ENCODE measurements at regions not wholly inside any gene's neighbourhood (a gene's known extent, or its start where the extent isn't known, plus 50 kb on each side); places are given as distances from the start of the nearest gene placed in this dataset.

- intact Hi-C loops (cut with DNase I): no loop called here
- Histone ChIP-seq H3K27me3 (peaks cover 0 to 3% (median 0%) of the 10 kb centered on the region in 4 donors), H3K4me3 (no peak overlapping the region), H3K36me3 (no peaks in the 10 kb centered on the region), H3K27ac (no peak overlapping the region), H3K4me1 (no peaks in the 10 kb centered on the region), H3K9me3 (no peaks in the 10 kb centered on the region)
- no peak for DNase-seq
- 33 to 42% methylated on average over 4 of the region's 4 CpGs for WGBS, 2 donors
- TF ChIP-seq, protein P1, sequence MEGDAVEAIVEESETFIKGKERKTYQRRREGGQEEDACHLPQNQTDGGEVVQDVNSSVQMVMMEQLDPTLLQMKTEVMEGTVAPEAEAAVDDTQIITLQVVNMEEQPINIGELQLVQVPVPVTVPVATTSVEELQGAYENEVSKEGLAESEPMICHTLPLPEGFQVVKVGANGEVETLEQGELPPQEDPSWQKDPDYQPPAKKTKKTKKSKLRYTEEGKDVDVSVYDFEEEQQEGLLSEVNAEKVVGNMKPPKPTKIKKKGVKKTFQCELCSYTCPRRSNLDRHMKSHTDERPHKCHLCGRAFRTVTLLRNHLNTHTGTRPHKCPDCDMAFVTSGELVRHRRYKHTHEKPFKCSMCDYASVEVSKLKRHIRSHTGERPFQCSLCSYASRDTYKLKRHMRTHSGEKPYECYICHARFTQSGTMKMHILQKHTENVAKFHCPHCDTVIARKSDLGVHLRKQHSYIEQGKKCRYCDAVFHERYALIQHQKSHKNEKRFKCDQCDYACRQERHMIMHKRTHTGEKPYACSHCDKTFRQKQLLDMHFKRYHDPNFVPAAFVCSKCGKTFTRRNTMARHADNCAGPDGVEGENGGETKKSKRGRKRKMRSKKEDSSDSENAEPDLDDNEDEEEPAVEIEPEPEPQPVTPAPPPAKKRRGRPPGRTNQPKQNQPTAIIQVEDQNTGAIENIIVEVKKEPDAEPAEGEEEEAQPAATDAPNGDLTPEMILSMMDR (IDR thresholded peaks at IDR 0.05): no peak
- no peak for FAIRE-seq
- peak in 1 of 4 donors; percentile 48 for ATAC-seq
These were observed 524.2 kb upstream of the EEF2KMT start for GRCh38 chr16:5621826-5622225.

DNA sequence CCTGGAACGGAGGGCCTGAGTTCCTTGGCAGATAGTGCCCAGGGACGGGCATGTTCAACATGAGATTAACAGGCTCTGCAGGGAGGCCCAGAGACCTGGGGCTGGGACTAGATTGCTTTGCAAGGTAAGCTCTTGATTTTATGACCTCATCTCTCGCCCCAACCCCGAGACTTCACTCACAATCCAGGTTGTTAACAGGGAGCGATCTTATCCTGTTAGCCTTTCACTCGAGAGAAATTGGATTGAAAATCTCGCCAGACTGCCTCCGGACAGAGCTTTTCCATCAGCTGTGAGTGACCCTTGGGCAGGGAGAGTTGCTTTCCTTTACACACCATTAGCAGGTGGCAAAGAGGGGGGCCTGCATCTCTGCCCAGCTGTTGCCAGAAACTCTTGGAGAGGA, 521.7 kb upstream of the EEF2KMT start:
- intact Hi-C loops (cut with DNase I): no loop called here
- TF ChIP-seq, protein P1 (IDR thresholded peaks at IDR 0.05): no peak

DNA sequence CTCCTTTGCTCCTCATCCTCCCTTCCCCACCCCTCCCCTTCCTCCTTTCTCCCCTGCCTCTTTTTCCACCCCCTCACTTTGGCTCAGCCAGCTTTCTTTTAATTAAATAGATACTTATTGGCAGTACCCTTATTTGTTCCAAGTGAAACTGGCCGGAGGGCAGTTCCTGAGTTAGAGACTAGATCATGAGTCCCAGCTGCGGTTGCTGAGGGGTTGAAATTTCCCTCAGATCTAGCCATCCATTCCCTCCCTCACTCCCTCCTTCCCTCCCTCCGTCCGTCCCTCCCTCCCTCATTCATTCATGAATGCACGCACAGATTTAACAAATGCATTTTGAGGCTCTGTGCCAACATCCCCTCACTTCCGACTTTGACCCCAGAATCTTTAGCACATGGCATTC, 519.2 kb upstream of the EEF2KMT start:
- no peak for FAIRE-seq
- H3K4me1 ChIP-seq: no peaks in the 10 kb centered on the region
- no peak overlapping the region for H3K4me3 ChIP-seq
- no peak for DNase-seq
- H3K27me3 ChIP-seq: peaks cover 0 to 3% (median 0%) of the 10 kb centered on the region in 4 donors
- TF ChIP-seq, protein P1 (IDR thresholded peaks at IDR 0.05): no peak
- no peaks in the 10 kb centered on the region for H3K36me3 ChIP-seq
- 19 to 32% methylated on average over 6 of the region's 6 CpGs for WGBS, 2 donors
- no peak overlapping the region for H3K27ac ChIP-seq
- no peaks in the 10 kb centered on the region for H3K9me3 ChIP-seq
- ATAC-seq: no peak
- intact Hi-C loops (cut with DNase I): no loop called here

More for the DNA sequence above, 521.7 kb upstream of the EEF2KMT start:
- Histone ChIP-seq H3K27ac (no peak overlapping the region), H3K9me3 (no peaks in the 10 kb centered on the region), H3K4me3 (no peak overlapping the region), H3K36me3 (no peaks in the 10 kb centered on the region), H3K27me3 (peaks cover 0 to 3% (median 0%) of the 10 kb centered on the region in 4 donors), H3K4me1 (no peaks in the 10 kb centered on the region)
- DNase-seq: no peak
- no peak for ATAC-seq
- 28 to 30% methylated on average over 8 of the region's 8 CpGs for WGBS, 2 donors
- FAIRE-seq: no peak

DNA sequence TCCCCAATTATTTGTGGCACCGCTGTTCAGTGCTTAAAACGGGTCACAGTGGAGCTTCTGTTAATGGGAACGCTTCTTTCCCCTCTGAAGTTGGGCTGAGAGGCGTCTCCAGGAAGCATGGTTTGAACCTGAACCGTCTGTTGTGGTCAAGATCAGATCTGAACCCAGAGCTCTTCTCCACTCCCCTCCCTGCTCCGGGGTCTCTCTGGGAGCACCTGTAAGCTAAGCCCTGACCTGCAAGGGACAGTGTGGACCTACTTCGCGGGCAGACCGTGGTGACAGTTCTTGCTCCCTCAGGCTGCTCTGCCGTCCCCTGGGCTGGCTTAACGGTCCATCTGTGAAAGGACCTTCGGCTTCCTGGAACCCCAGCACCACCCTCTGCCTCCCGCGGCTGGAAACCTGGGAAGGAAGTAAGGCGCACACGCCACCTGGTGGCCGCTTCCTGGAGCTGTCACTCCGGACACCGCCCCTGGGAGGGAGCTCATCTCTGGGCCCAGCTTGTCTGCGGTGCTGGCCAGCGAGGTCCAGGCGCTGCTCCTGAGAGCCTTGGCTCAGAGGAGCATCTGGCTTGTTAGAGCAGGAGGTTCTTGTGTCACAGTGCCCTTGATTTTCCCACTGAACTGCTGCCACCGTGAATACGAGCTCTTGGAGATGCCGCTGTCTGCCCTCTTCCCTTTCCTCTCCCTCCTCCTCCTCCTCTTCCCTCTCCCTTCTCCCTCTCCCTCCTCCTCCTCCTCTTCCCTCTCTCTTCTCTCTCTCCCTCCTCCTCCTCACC, 518.5 kb upstream of the EEF2KMT start:
- TF ChIP-seq, protein P1 (IDR thresholded peaks at IDR 0.05): peak; percentile 51 to 64 (median 58)
- no peaks in the 10 kb centered on the region for H3K36me3 ChIP-seq
- no peaks in the 10 kb centered on the region for H3K9me3 ChIP-seq
- FAIRE-seq: no peak
- intact Hi-C loops (cut with DNase I): no loop called here
- H3K4me3 ChIP-seq: no peak overlapping the region
- H3K27ac ChIP-seq: no peak overlapping the region
- H3K27me3 ChIP-seq: peaks cover 0 to 3% (median 0%) of the 10 kb centered on the region in 4 donors
- no peaks in the 10 kb centered on the region for H3K4me1 ChIP-seq
- peak; percentile 6 to 78 (median 46) for DNase-seq
- peak in 3 of 4 donors; percentile 60 to 85 (median 77) for ATAC-seq
- WGBS, 2 donors: 16 to 20% methylated on average over 22 to 25 of the region's 25 CpGs

- H3K9me3 ChIP-seq: no peaks in the 10 kb centered on the region
- ATAC-seq (no peak), FAIRE-seq (no peak), DNase-seq (no peak)
- no peaks in the 10 kb centered on the region for H3K27me3 ChIP-seq
- no peaks in the 10 kb centered on the region for H3K4me1 ChIP-seq
- intact Hi-C loops (cut with DNase I): no loop called here
- H3K27ac ChIP-seq: no peak overlapping the region
- WGBS, 2 donors: 18 to 31% methylated on average over 12 of the region's 12 CpGs
- no peak overlapping the region for H3K4me3 ChIP-seq
- H3K36me3 ChIP-seq: no peaks in the 10 kb centered on the region
- TF ChIP-seq, protein P1 (IDR thresholded peaks at IDR 0.05): no peak
These were observed 509.6 kb upstream of the EEF2KMT start for GRCh38 chr16:5607169-5607568.
